Astrocyte of the spinal cord (primary cell): ENCODE measurements at regions not wholly inside any gene's neighbourhood (a gene's known extent, or its start where the extent isn't known, plus 50 kb on each side); places are given as distances from the start of the nearest gene placed in this dataset.

Source experiments
- DNase-seq: peaks from one replicate; pipeline ENCODE4 v3.0.0; 2011; ENCODE audit warnings: low read depth, low spot score
- H3K4me3 ChIP-seq: 2 replicates; pipeline ENCODE4 v1.5.1; 2011; ENCODE audit warnings: low read depth, mild to moderate bottlenecking, low read length, moderate library complexity
- in situ Hi-C: cut with HindIII; loops from 2 replicates; pipeline ENCODE4 v1.10.0; 2017; ENCODE audit warnings: low sequenced_read_pairs
- TF ChIP-seq, protein P1 (sequence below): IDR thresholded peaks from 2 replicates; pipeline ENCODE4 v1.5.1; 2012; ENCODE audit warnings: low read depth, mild to moderate bottlenecking, low read length, inconsistent platforms

GRCh38 chr10:36499693-36500092, 625.7 kb upstream of the ANKRD30A start:
- no peak overlapping the region for H3K4me3 ChIP-seq
- in situ Hi-C loops: no loop called here
- TF ChIP-seq, protein P1, sequence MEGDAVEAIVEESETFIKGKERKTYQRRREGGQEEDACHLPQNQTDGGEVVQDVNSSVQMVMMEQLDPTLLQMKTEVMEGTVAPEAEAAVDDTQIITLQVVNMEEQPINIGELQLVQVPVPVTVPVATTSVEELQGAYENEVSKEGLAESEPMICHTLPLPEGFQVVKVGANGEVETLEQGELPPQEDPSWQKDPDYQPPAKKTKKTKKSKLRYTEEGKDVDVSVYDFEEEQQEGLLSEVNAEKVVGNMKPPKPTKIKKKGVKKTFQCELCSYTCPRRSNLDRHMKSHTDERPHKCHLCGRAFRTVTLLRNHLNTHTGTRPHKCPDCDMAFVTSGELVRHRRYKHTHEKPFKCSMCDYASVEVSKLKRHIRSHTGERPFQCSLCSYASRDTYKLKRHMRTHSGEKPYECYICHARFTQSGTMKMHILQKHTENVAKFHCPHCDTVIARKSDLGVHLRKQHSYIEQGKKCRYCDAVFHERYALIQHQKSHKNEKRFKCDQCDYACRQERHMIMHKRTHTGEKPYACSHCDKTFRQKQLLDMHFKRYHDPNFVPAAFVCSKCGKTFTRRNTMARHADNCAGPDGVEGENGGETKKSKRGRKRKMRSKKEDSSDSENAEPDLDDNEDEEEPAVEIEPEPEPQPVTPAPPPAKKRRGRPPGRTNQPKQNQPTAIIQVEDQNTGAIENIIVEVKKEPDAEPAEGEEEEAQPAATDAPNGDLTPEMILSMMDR: no peak
- DNase-seq: no peak

DNA sequence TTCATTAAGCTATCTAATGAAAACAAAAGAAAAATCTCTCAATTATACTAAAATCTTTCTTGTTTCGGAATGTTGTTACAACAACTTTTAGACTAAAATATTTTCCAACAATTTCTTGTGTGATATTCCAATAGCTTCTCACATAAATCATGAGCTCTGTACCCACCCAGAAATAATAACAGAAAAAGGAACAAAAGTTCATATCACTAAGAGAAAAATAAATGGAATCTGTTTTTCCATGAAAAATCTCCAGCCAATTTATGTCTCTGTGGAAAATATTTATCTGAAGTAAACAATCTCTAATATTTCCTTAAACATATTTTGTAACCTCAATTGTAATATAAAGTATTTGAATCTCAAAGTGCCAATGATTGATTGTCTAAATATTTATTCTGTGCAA, 628.6 kb upstream of the ANKRD30A start:
- TF ChIP-seq, protein P1: no peak
- in situ Hi-C loops: no loop called here
- H3K4me3 ChIP-seq: no peak overlapping the region
- no peak for DNase-seq

DNA sequence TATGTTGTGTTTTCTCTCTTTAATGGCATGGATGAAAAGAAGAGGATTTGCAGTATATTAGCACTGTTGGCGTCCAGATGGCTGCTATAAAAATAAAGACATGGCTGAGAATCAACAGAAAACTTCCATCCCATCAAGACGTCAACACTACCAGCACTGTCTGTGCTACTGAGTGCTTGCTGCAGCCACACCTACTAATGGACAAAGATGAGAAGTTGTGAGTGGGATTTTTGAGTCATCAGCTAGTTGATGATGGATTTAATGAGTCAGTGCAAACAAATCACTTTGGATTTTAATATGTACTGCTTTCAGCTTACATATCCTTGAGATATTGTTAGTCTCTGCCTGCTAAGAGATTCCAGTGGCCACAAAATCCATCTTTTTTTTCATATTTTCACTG, 631.0 kb upstream of the ANKRD30A start:
- TF ChIP-seq, protein P1: no peak
- in situ Hi-C loops: no loop called here
- DNase-seq: peak; percentile 78
- no peak overlapping the region for H3K4me3 ChIP-seq

DNA sequence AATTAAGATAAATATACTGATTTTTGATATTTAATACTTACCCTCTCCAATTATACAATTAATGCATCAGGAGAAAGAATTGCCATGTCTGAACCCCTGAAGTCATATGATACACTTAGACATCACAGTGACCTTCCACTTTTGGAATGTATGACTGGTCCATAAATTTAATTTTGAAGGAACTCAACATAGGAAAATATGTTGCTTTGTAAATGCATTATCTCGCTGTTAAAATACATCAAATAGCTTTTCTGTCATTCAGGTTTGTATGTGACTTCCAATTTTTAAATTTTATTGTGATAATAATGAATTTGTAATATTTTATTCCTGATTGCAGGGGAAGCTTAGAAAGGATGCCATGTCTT, 631.9 kb upstream of the ANKRD30A start:
- no peak overlapping the region for H3K4me3 ChIP-seq
- DNase-seq: peak; percentile 56
- TF ChIP-seq, protein P1: no peak
- in situ Hi-C loops: no loop called here

- in situ Hi-C loops: no loop called here
These were observed 632.5 kb upstream of the ANKRD30A start for GRCh38 chr10:36492590-36493515.

GRCh38 chr10:36491926-36492325, 633.5 kb upstream of the ANKRD30A start:
- TF ChIP-seq, protein P1: no peak
- in situ Hi-C loops: no loop called here
- no peak for DNase-seq
- no peak overlapping the region for H3K4me3 ChIP-seq

More at GRCh38 chr10:36492590-36493515, 632.5 kb upstream of the ANKRD30A start:
- no peak overlapping the region for H3K4me3 ChIP-seq
- DNase-seq: peak; percentile 85
- TF ChIP-seq, protein P1: no peak
